ENCODE measurements at regions not wholly inside any gene's neighbourhood (a gene's known extent, or its start where the extent isn't known, plus 50 kb on each side); places are given as distances from the start of the nearest gene placed in this dataset.

- no peak overlapping the region for H3K4me3 ChIP-seq (ENCODE audit: low read depth, low read length)
- TF ChIP-seq CTCF (conservative IDR thresholded peaks at IDR 0.05; ENCODE audit: low read depth, low read length): no peak
- DNase-seq (ENCODE audit: low read depth): no peak
Measured at GRCh38 chr16:13436641-13437412, 483.1 kb upstream of the ERCC4 start.

DNA sequence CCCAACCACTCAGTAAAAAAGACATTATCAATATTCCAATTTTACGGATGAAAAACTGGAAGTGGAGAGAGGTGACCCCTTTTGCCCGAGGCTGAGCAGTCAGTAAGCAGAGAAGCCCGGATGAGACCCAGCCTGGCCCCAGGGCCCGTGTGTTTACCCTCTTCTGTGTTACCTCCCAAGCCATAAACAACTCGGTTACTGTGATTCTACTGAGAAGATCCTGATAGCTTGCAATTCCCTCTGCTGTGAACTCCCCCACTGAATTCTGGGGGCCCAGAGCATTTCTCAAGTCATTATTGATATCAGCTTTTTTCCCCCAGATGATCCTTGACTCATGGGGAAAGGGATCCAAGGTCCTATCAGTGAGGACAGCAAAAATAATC lies 482.6 kb upstream of the ERCC4 start:
- no peak overlapping the region for H3K4me3 ChIP-seq (ENCODE audit: low read depth, low read length)
- no peak for DNase-seq (ENCODE audit: low read depth)
- no peak for TF ChIP-seq CTCF (conservative IDR thresholded peaks at IDR 0.05; ENCODE audit: low read depth, low read length)

- DNase-seq (ENCODE audit: low read depth): no peak
- H3K4me3 ChIP-seq (ENCODE audit: low read depth, low read length): no peak overlapping the region
- no peak for TF ChIP-seq CTCF (conservative IDR thresholded peaks at IDR 0.05; ENCODE audit: low read depth, low read length)
Measured at GRCh38 chr16:13438064-13438463, 481.9 kb upstream of the ERCC4 start.

- H3K4me3 ChIP-seq (ENCODE audit: low read depth, low read length): no peak overlapping the region
- DNase-seq (ENCODE audit: low read depth): no peak
- no peak for TF ChIP-seq CTCF (conservative IDR thresholded peaks at IDR 0.05; ENCODE audit: low read depth, low read length)
Measured at GRCh38 chr16:13439766-13440165, 480.2 kb upstream of the ERCC4 start.

DNA sequence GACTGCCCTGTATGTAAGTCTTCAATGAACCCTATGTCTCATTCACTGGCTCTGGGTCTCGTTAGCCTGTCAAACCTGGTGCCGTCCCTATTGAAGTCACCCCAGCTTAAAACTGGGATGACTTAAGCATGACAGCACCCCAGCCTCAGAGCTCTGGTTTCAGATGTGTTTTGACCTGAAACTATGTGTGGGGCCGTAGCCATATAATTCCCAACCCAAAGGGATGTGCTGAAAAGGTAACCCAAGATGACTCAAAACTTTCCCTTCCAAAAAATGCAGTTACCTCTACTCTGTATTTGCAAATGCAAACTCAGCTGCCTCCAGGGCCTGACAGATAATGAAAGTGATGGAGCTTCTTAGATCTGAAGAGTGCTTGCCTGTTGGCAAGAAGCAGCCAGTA lies 478.3 kb upstream of the ERCC4 start:
- TF ChIP-seq CTCF (conservative IDR thresholded peaks at IDR 0.05; ENCODE audit: low read depth, low read length): no peak
- DNase-seq (ENCODE audit: low read depth): no peak
- H3K4me3 ChIP-seq (ENCODE audit: low read depth, low read length): no peak overlapping the region

DNA sequence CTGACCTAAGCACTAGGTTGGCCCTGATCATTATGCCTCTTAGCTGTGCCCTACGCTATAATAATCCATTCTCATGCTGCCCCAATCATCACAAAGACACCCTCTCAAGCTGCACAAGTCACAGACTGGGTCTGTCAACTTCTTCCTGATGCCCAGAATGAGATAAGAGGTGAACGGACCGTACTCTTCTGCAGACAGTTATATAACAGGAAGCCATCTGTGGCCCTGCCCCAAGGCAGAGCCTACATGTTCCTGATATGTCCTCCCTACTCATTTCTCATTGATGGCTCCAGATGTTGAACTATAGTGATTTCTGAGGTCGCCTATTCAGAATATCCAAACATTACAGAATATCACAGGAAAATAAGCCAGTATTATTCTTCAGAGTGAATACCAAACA lies 471.6 kb upstream of the ERCC4 start:
- no peak for TF ChIP-seq CTCF (conservative IDR thresholded peaks at IDR 0.05; ENCODE audit: low read depth, low read length)
- DNase-seq (ENCODE audit: low read depth): no peak

DNA sequence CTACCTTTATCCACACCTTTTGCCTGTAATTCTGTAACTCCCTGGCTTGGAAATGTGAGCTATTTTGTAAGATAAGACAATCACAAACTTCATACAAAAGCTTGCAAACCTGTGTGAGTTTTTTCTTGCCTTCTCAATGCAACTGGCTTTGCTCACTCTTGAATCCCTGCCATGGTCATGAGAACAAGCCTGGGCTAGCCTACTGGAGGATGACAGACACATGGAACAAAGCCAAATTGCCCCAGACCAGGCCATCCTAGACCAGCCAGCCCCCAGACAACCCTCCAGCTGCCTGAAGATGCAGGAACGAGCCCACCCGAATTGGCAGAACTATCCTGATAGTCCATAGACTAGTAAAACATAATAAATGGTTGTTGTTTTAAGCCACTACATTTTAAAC lies 466.6 kb upstream of the ERCC4 start:
- no peak for TF ChIP-seq CTCF (conservative IDR thresholded peaks at IDR 0.05; ENCODE audit: low read depth, low read length)
- peak; percentile 2 for DNase-seq (ENCODE audit: low read depth)

More for the DNA sequence above, 471.6 kb upstream of the ERCC4 start:
- no peak overlapping the region for H3K4me3 ChIP-seq (ENCODE audit: low read depth, low read length)

More for the DNA sequence above, 466.6 kb upstream of the ERCC4 start:
- no peak overlapping the region for H3K4me3 ChIP-seq (ENCODE audit: low read depth, low read length)

All from choroid plexus epithelial cell (primary cell).